C4-2B (cell line): ENCODE measurements at regions not wholly inside any gene's neighbourhood (a gene's known extent, or its start where the extent isn't known, plus 50 kb on each side); places are given as distances from the start of the nearest gene placed in this dataset.

Source experiments
- H3K27ac ChIP-seq: fragments of 450-650 bp; 2 replicates; pipeline ENCODE4 v1.5.1; 2017
- CTCF ChIP-seq: fragments of 450-650 bp; conservative IDR thresholded peaks from 2 replicates; pipeline ENCODE4 v1.5.1; 2017; ENCODE audit warnings: mild to moderate bottlenecking
- ZFX ChIP-seq: fragments of 450-650 bp; IDR thresholded peaks from 2 replicates; pipeline ENCODE4 v1.6.1; 2017

GRCh38 chr18:40832362-40832761, 1122.7 kb upstream of the PIK3C3 start:
- no peak overlapping the region for H3K27ac ChIP-seq
- TF ChIP-seq CTCF (no peak; the same call in 1 of the 2 replicates), ZFX (no peak)

GRCh38 chr18:40824291-40824690, 1130.7 kb upstream of the PIK3C3 start:
- H3K27ac ChIP-seq, result no peak overlapping the region
- no peak for TF ChIP-seq ZFX
- TF ChIP-seq CTCF, result no peak

- TF ChIP-seq CTCF (no peak), ZFX (no peak)
- no peak overlapping the region for H3K27ac ChIP-seq
These were observed 1133.3 kb upstream of the PIK3C3 start for GRCh38 chr18:40821596-40822243.

GRCh38 chr18:40812981-40813515, 1142.0 kb upstream of the PIK3C3 start:
- no peak overlapping the region for H3K27ac ChIP-seq
- TF ChIP-seq CTCF (no peak), ZFX (no peak)

GRCh38 chr18:40810372-40810771, 1144.7 kb upstream of the PIK3C3 start:
- no peak overlapping the region for H3K27ac ChIP-seq
- no peak for TF ChIP-seq ZFX
- TF ChIP-seq CTCF, result no peak

- TF ChIP-seq CTCF (no peak), ZFX (no peak)
- no peak overlapping the region for H3K27ac ChIP-seq
These were observed 1165.7 kb upstream of the PIK3C3 start for GRCh38 chr18:40789286-40789685.

GRCh38 chr18:40782453-40783130, 1172.4 kb upstream of the PIK3C3 start:
- TF ChIP-seq CTCF, result no peak
- TF ChIP-seq ZFX, result no peak

More at GRCh38 chr18:40782453-40783130, 1172.4 kb upstream of the PIK3C3 start:
- H3K27ac ChIP-seq, result no peak overlapping the region
